Nephron (organoid): ENCODE measurements at regions not wholly inside any gene's neighbourhood (a gene's known extent, or its start where the extent isn't known, plus 50 kb on each side); places are given as distances from the start of the nearest gene placed in this dataset.
A peak's percentile ranks its signal among the peaks of the same experiment; 100 is the strongest.

Experiments used
- H3K27ac Mint-ChIP-seq, 3 experiments: 2 replicates each; pipeline ENCODE4 v1.8.0; 2020; ENCODE audit warnings: mixed read lengths in 3 of 3, mild to moderate bottlenecking in 2 of 3, moderate library complexity in 1 of 3
- H3K27me3 Mint-ChIP-seq: 2 replicates; pipeline ENCODE4 v1.8.0; 2021; ENCODE audit warnings: low read depth, mild to moderate bottlenecking, moderate library complexity, mixed read lengths
- H3K36me3 Mint-ChIP-seq: 2 replicates; pipeline ENCODE4 v1.8.0; 2020; ENCODE audit warnings: low read depth, mixed read lengths
- H3K4me1 Mint-ChIP-seq: 2 replicates; pipeline ENCODE4 v1.8.0; 2020; ENCODE audit warnings: mixed read lengths
- H3K4me3 Mint-ChIP-seq, 3 experiments: 2 replicates each; pipeline ENCODE4 v1.8.0; 2020; ENCODE audit warnings: mild to moderate bottlenecking in 3 of 3, mixed read lengths in 3 of 3, moderate library complexity in 2 of 3
- H3K9me3 Mint-ChIP-seq: 2 replicates; pipeline ENCODE4 v1.8.0; 2020; ENCODE audit warnings: mixed read lengths
- CTCF ChIP-seq, 3 experiments: fragments of 200-600 bp; sonication (generic); IDR thresholded peaks; one replicate each; pipeline ENCODE4 v1.5.0; 2021; ENCODE audit warnings: antibody characterized with exemption in 3 of 3; ENCODE audit not compliant: unreplicated experiment in 3 of 3

GRCh38 chr2:56729212-56729611, 545.4 kb downstream of the CCDC85A start:
- no peak overlapping the region for H3K27ac Mint-ChIP-seq
- H3K27me3 Mint-ChIP-seq: no peaks in the 10 kb centered on the region
- TF ChIP-seq CTCF (IDR thresholded peaks at IDR 0.05; ENCODE audit: unreplicated experiment in 3 of 3): no peak
- H3K36me3 Mint-ChIP-seq: no peaks in the 10 kb centered on the region
- no peak overlapping the region for H3K4me3 Mint-ChIP-seq
- H3K9me3 Mint-ChIP-seq: peaks cover 28% of the 10 kb centered on the region
- H3K4me1 Mint-ChIP-seq: no peaks in the 10 kb centered on the region

- Mint-ChIP-seq H3K36me3 (no peaks in the 10 kb centered on the region), H3K27me3 (no peaks in the 10 kb centered on the region), H3K4me3 (no peak overlapping the region), H3K9me3 (peaks cover 16% of the 10 kb centered on the region), H3K4me1 (no peaks in the 10 kb centered on the region), H3K27ac (no peak overlapping the region)
- TF ChIP-seq CTCF (IDR thresholded peaks at IDR 0.05; ENCODE audit: unreplicated experiment in 3 of 3): no peak
Observed at GRCh38 chr2:56732946-56733345, 549.2 kb downstream of the CCDC85A start.

GRCh38 chr2:56739413-56739812, 555.6 kb downstream of the CCDC85A start:
- no peaks in the 10 kb centered on the region for H3K4me1 Mint-ChIP-seq
- TF ChIP-seq CTCF (IDR thresholded peaks at IDR 0.05; ENCODE audit: unreplicated experiment in 3 of 3): no peak

GRCh38 chr2:56741601-56742102, 557.9 kb downstream of the CCDC85A start:
- peak overlapping the region in 1 of 3 experiments; percentile 40 for H3K27ac Mint-ChIP-seq
- no peak for TF ChIP-seq CTCF (IDR thresholded peaks at IDR 0.05; ENCODE audit: unreplicated experiment in 3 of 3)
- no peaks in the 10 kb centered on the region for H3K36me3 Mint-ChIP-seq
- no peaks in the 10 kb centered on the region for H3K27me3 Mint-ChIP-seq
- H3K4me3 Mint-ChIP-seq: no peak overlapping the region
- H3K4me1 Mint-ChIP-seq: no peaks in the 10 kb centered on the region
- no peaks in the 10 kb centered on the region for H3K9me3 Mint-ChIP-seq

More at GRCh38 chr2:56739413-56739812, 555.6 kb downstream of the CCDC85A start:
- Mint-ChIP-seq H3K9me3 (peaks cover 11% of the 10 kb centered on the region), H3K36me3 (no peaks in the 10 kb centered on the region), H3K27ac (no peak overlapping the region), H3K27me3 (no peaks in the 10 kb centered on the region), H3K4me3 (no peak overlapping the region)

- no peaks in the 10 kb centered on the region for H3K9me3 Mint-ChIP-seq
- H3K4me3 Mint-ChIP-seq: no peak overlapping the region
- no peaks in the 10 kb centered on the region for H3K4me1 Mint-ChIP-seq
- no peak overlapping the region for H3K27ac Mint-ChIP-seq
- TF ChIP-seq CTCF (IDR thresholded peaks at IDR 0.05; ENCODE audit: unreplicated experiment in 3 of 3): no peak
- no peaks in the 10 kb centered on the region for H3K36me3 Mint-ChIP-seq
- H3K27me3 Mint-ChIP-seq: no peaks in the 10 kb centered on the region
Observed at GRCh38 chr2:56743807-56744206, 560.0 kb downstream of the CCDC85A start.

GRCh38 chr2:56749152-56749752, 565.5 kb downstream of the CCDC85A start:
- Mint-ChIP-seq H3K27ac (no peak overlapping the region), H3K4me3 (no peak overlapping the region), H3K27me3 (peaks cover 7% of the 10 kb centered on the region), H3K4me1 (no peaks in the 10 kb centered on the region), H3K36me3 (no peaks in the 10 kb centered on the region), H3K9me3 (no peaks in the 10 kb centered on the region)
- TF ChIP-seq CTCF (IDR thresholded peaks at IDR 0.05; ENCODE audit: unreplicated experiment in 3 of 3): peak; percentile 51 to 63 (median 54)
